Mesenchymal stem cell (in vitro differentiated cells and primary cell): ENCODE measurements at regions not wholly inside any gene's neighbourhood (a gene's known extent, or its start where the extent isn't known, plus 50 kb on each side); places are given as distances from the start of the nearest gene placed in this dataset.

Source experiments
- DNase-seq: peaks from one replicate; pipeline ENCODE4 v3.0.0-alpha.2; 2013
- H2AFZ ChIP-seq: one replicate; pipeline ENCODE4 v1.6.1; 2013; ENCODE audit warnings: low read depth, mild to moderate bottlenecking, control low read depth, inconsistent platforms, low read length, moderate library complexity
- H2AK5ac ChIP-seq: 2 replicates; pipeline ENCODE4 v1.6.1; 2013; ENCODE audit warnings: low read length, moderate library complexity, mild to moderate bottlenecking, inconsistent platforms; ENCODE audit not compliant: severe bottlenecking
- H2BK120ac ChIP-seq: one replicate; pipeline ENCODE4 v1.6.1; 2013; ENCODE audit warnings: low read depth, mild to moderate bottlenecking, inconsistent platforms, low read length, moderate library complexity
- H2BK12ac ChIP-seq, 2 experiments: one replicate each; pipeline ENCODE4 v1.6.1; 2013; ENCODE audit warnings: inconsistent platforms in 2 of 2, low read length in 2 of 2, mild to moderate bottlenecking in 2 of 2, moderate library complexity in 2 of 2, control low read depth in 1 of 2
- H2BK15ac ChIP-seq: one replicate; pipeline ENCODE4 v1.6.1; 2013; ENCODE audit warnings: mild to moderate bottlenecking, low read depth, inconsistent platforms; ENCODE audit not compliant: poor library complexity, severe bottlenecking
- H2BK5ac ChIP-seq: 2 replicates; pipeline ENCODE4 v1.6.1; 2013; ENCODE audit warnings: low read depth, mild to moderate bottlenecking, low read length, control low read depth, inconsistent platforms; ENCODE audit not compliant: poor library complexity, severe bottlenecking
- H3K14ac ChIP-seq, 2 experiments: one replicate each; pipeline ENCODE4 v1.6.1; 2013; ENCODE audit warnings: inconsistent platforms in 2 of 2, low read length in 2 of 2, control low read depth in 1 of 2, mild to moderate bottlenecking in 1 of 2, moderate library complexity in 1 of 2
- H3K18ac ChIP-seq, 2 experiments: one replicate each; pipeline ENCODE4 v1.6.1; 2013; ENCODE audit warnings: inconsistent platforms in 2 of 2, low read length in 2 of 2, control low read depth in 1 of 2, low read depth in 1 of 2, mild to moderate bottlenecking in 1 of 2
- H3K23ac ChIP-seq, 2 experiments: one replicate each; pipeline ENCODE4 v1.6.1; 2013; ENCODE audit warnings: inconsistent platforms in 2 of 2, low read length in 2 of 2, mild to moderate bottlenecking in 2 of 2, moderate library complexity in 2 of 2, control low read depth in 1 of 2
- H3K27ac ChIP-seq: 2 replicates; pipeline ENCODE4 v1.5.1; 2013; ENCODE audit warnings: mild to moderate bottlenecking, moderate library complexity, low read length, control low read depth, inconsistent platforms; ENCODE audit not compliant: poor library complexity, severe bottlenecking
- H3K27me3 ChIP-seq, 2 experiments: 2 replicates each; pipeline versions ENCODE4 v1.6.1 to v1.7.0; 2013; ENCODE audit warnings: low read length in 2 of 2, mild to moderate bottlenecking in 2 of 2, moderate library complexity in 2 of 2, control low read depth in 1 of 2, inconsistent platforms in 1 of 2; ENCODE audit not compliant: control insufficient read depth in 1 of 2, insufficient read depth in 1 of 2
- H3K36me3 ChIP-seq, 2 experiments: 2 replicates each; pipeline versions ENCODE4 v1.6.1 to v1.7.0; 2013; ENCODE audit warnings: low read length in 2 of 2, control low read depth in 1 of 2, inconsistent platforms in 1 of 2, low read depth in 1 of 2, mild to moderate bottlenecking in 1 of 2; ENCODE audit not compliant: insufficient read depth in 2 of 2, control insufficient read depth in 1 of 2
- H3K4ac ChIP-seq, 2 experiments: one replicate each; pipeline ENCODE4 v1.6.1; 2013; ENCODE audit warnings: inconsistent platforms in 2 of 2, low read length in 2 of 2, mild to moderate bottlenecking in 2 of 2, moderate library complexity in 2 of 2, control low read depth in 1 of 2, low read depth in 1 of 2
- H3K4me1 ChIP-seq: 2 replicates; pipeline ENCODE4 v1.6.1; 2013; ENCODE audit warnings: low read depth, low read length, control low read depth; ENCODE audit not compliant: control insufficient read depth, insufficient read depth
- H3K4me2 ChIP-seq: 2 replicates; pipeline ENCODE4 v1.6.1; 2013; ENCODE audit warnings: low read length, mild to moderate bottlenecking, inconsistent platforms; ENCODE audit not compliant: poor library complexity, severe bottlenecking
- H3K4me3 ChIP-seq, 2 experiments: 2 replicates each; pipeline versions ENCODE4 v1.5.1 to v1.7.0; 2013; ENCODE audit warnings: low read length in 2 of 2, mild to moderate bottlenecking in 2 of 2, control low read depth in 1 of 2, low read depth in 1 of 2; ENCODE audit not compliant: insufficient read depth in 1 of 2
- H3K79me1 ChIP-seq: replicated peaks from 2 replicates; pipeline ENCODE4 v1.6.1; 2013; ENCODE audit warnings: mild to moderate bottlenecking, control low read depth, low read length, inconsistent platforms; ENCODE audit not compliant: poor library complexity, severe bottlenecking
- H3K9ac ChIP-seq: 2 replicates; pipeline ENCODE4 v1.7.0; 2013; ENCODE audit warnings: mild to moderate bottlenecking, low read length, moderate library complexity
- H3K9me3 ChIP-seq: 2 replicates; pipeline ENCODE4 v1.7.0; 2013; ENCODE audit warnings: mild to moderate bottlenecking, low read length; ENCODE audit not compliant: control insufficient read depth
- H4K8ac ChIP-seq: one replicate; pipeline ENCODE4 v1.6.1; 2013; ENCODE audit warnings: inconsistent platforms, mild to moderate bottlenecking, low read length, moderate library complexity
- H4K91ac ChIP-seq: one replicate; pipeline ENCODE4 v1.6.1; 2013; ENCODE audit warnings: mild to moderate bottlenecking, low read length, inconsistent platforms
- WGBS: methylation state at CpG from one replicate; pipeline ENCODE4 v1.1.7; 2013; ENCODE audit warnings: mixed read lengths; 5-methylcytosine and 5-hydroxymethylcytosine counted together

DNA sequence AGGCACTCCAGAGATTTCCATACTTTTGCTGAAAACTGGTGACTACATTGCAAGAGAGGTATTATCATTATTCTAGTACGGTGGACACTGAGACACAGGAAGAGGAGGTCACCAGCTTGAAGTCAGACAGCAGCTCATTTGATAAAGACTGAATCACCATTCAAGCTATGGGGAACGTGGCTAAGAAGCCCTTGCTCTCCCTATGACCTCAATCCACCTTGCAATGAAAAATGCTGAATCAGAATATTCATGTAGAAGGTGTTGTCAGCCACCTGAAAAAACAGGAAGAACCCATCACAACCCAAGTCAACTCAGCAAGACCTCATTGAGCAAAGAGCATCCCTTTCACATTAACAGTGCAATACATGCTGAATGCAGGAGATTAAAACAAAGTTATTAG lies 59.0 kb upstream of the FGGY start:
- Histone ChIP-seq H3K4me1 (no peaks in the 10 kb centered on the region), H3K9me3 (no peaks in the 10 kb centered on the region), H3K9ac (no peak overlapping the region), H3K18ac (no peak overlapping the region), H2BK12ac (no peak overlapping the region), H2BK120ac (no peak overlapping the region), H3K23ac (no peak overlapping the region), H2AFZ (no peak overlapping the region), H3K4ac (no peak overlapping the region), H3K27ac (no peak overlapping the region), H3K79me1 (no peaks in the 10 kb centered on the region), H2BK5ac (no peak overlapping the region), H4K91ac (no peak overlapping the region), H2BK15ac (no peak overlapping the region), H2AK5ac (no peak overlapping the region), H3K4me2 (no peak overlapping the region), H4K8ac (no peak overlapping the region), H3K14ac (no peak overlapping the region), H3K36me3 (no peaks in the 10 kb centered on the region), H3K27me3 (no peaks in the 10 kb centered on the region), H3K4me3 (no peak overlapping the region)
- 67% methylated on average over 2 of the region's 2 CpGs for WGBS
- DNase-seq, result no peak

DNA sequence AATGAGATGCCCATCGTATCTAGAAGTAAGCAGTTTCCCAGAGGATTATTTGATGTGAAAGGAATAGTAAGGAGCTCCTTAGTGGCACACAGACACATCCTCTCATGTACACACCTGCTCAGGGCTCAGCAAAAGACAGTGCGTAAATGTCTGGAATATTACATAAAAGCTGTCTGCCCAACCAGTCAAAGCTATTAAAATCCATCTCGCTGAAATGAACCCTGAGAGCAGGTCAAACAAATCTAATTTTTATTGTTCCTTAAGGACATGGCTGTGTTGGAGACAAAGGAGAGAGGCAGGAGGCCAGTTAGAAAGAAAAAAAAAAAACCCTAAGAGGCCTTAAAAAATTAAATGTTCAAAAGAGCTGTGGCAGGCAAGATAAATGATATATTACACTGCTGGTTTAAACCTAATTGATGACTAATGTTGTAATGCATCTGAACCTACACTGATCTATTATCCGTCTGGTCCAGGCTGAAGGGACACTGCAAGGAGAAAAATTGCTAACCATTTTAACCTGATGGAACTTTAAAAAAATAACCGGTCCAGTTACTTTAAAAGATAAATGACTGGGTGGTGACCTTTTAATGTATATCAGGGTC lies 58.5 kb upstream of the FGGY start:
- H2AK5ac ChIP-seq, result no peak overlapping the region
- no peak overlapping the region for H3K18ac ChIP-seq
- H4K91ac ChIP-seq, result no peak overlapping the region
- WGBS, result 92% methylated on average over 4 of the region's 5 CpGs
- H3K27me3 ChIP-seq, result no peaks in the 10 kb centered on the region
- no peaks in the 10 kb centered on the region for H3K36me3 ChIP-seq
- H4K8ac ChIP-seq, result no peak overlapping the region
- H2BK5ac ChIP-seq, result no peak overlapping the region
- no peak overlapping the region for H3K14ac ChIP-seq
- H3K79me1 ChIP-seq, result no peaks in the 10 kb centered on the region
- no peak overlapping the region for H2BK15ac ChIP-seq
- no peak overlapping the region for H3K27ac ChIP-seq
- DNase-seq, result no peak
- H3K4ac ChIP-seq, result no peak overlapping the region
- no peak overlapping the region for H3K4me2 ChIP-seq
- no peak overlapping the region for H2AFZ ChIP-seq
- H2BK120ac ChIP-seq, result no peak overlapping the region
- no peak overlapping the region for H3K9ac ChIP-seq
- no peak overlapping the region for H2BK12ac ChIP-seq
- no peaks in the 10 kb centered on the region for H3K4me1 ChIP-seq
- no peak overlapping the region for H3K23ac ChIP-seq
- H3K4me3 ChIP-seq, result no peak overlapping the region
- no peaks in the 10 kb centered on the region for H3K9me3 ChIP-seq

DNA sequence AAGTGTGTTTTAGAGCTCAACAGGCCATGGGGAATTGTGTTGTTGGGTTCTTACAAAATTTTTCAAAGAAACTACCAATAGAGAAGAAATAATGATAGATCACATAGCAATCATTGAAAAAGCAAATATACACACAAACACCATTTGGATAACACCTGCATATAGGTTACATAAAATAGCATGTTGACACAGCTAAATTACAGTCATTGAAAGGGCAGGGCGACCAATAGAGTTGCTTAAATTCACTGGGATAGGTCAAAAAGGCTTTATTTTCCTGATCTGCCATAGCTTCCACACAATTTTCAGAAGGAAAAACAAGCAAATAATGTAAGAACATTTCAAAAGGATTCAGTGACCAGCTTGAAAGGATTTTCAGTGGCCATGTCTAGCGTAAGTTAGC lies 57.9 kb upstream of the FGGY start:
- no peaks in the 10 kb centered on the region for H3K4me1 ChIP-seq
- no peak overlapping the region for H2BK5ac ChIP-seq
- H2BK15ac ChIP-seq, result no peak overlapping the region
- H2BK12ac ChIP-seq, result no peak overlapping the region
- no peak overlapping the region for H3K18ac ChIP-seq
- no peaks in the 10 kb centered on the region for H3K79me1 ChIP-seq
- H3K9me3 ChIP-seq, result peaks cover under 1% of the 10 kb centered on the region
- no peak overlapping the region for H3K4ac ChIP-seq
- H3K4me3 ChIP-seq, result no peak overlapping the region
- 89% methylated on average over 1 of the region's 2 CpGs for WGBS
- H3K23ac ChIP-seq, result no peak overlapping the region
- no peak overlapping the region for H3K4me2 ChIP-seq
- no peak for DNase-seq
- no peak overlapping the region for H4K8ac ChIP-seq
- H2AFZ ChIP-seq, result no peak overlapping the region
- no peak overlapping the region for H3K14ac ChIP-seq
- H2AK5ac ChIP-seq, result no peak overlapping the region
- no peak overlapping the region for H3K27ac ChIP-seq
- no peak overlapping the region for H4K91ac ChIP-seq
- H3K27me3 ChIP-seq, result no peaks in the 10 kb centered on the region
- no peak overlapping the region for H3K9ac ChIP-seq
- H2BK120ac ChIP-seq, result no peak overlapping the region
- H3K36me3 ChIP-seq, result no peaks in the 10 kb centered on the region

DNA sequence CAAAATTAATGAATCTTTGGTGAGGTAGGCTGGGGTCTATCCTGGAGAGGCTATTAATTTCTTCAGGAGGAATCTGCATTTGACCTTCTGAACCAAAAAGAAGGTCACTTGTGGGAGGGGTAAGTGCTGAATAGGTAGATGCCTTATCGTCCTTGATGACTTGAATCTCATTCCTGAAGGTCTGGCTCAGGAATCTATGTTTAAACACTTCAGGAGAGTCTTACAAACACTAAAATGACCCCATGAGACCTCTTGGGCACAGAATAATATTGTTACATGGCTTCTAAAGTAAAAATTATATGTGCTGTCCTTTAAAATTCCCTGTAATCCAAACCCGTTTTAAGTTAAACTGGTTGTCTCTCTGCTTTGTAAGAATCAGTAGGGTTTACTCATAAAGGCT lies 55.0 kb upstream of the FGGY start:
- Histone ChIP-seq H3K79me1 (no peaks in the 10 kb centered on the region), H2BK12ac (no peak overlapping the region), H3K36me3 (no peaks in the 10 kb centered on the region), H3K4me3 (no peak overlapping the region), H2BK5ac (no peak overlapping the region), H2BK15ac (no peak overlapping the region), H4K8ac (no peak overlapping the region), H3K14ac (no peak overlapping the region), H3K23ac (no peak overlapping the region), H3K4me2 (no peak overlapping the region), H2BK120ac (no peak overlapping the region), H2AK5ac (no peak overlapping the region), H3K18ac (no peak overlapping the region), H2AFZ (no peak overlapping the region), H3K4ac (no peak overlapping the region), H3K9me3 (peaks cover 20% of the 10 kb centered on the region), H3K27me3 (no peaks in the 10 kb centered on the region), H3K9ac (no peak overlapping the region), H4K91ac (no peak overlapping the region), H3K4me1 (no peaks in the 10 kb centered on the region), H3K27ac (no peak overlapping the region)
- WGBS, result 100% methylated on average over 1 of the region's 2 CpGs
- DNase-seq, result no peak
